Endothelial cell of umbilical vein (primary cell): ENCODE measurements at regions not wholly inside any gene's neighbourhood (a gene's known extent, or its start where the extent isn't known, plus 50 kb on each side); places are given as distances from the start of the nearest gene placed in this dataset.

Source experiments
- BruUV-seq: library from RNA; stranded (reverse); fragments of 400-500 nt; replicated peaks from 2 replicates; lab custom pipeline; 2021; lab: Mats Ljungman, UMichigan
- CTCF ChIA-PET: fragments of 300-600, 350-600 bp; sonication (Branson Sonifier 250); formaldehyde crosslinking; loops from one replicate; lab custom pipeline; 2021; ENCODE audit warnings: antibody characterized with exemption, inconsistent platforms; lab: Charles Lee
- POLR2A ChIA-PET: fragments of 300-600, 350-600 bp; sonication (Branson Sonifier 250); formaldehyde crosslinking; loops from one replicate; lab custom pipeline; 2021; ENCODE audit warnings: antibody characterized with exemption, inconsistent platforms; lab: Charles Lee
- DNase-seq: peaks from one replicate; pipeline ENCODE4 v3.0.0-alpha.2; 2011; ENCODE audit warnings: low read depth, low spot score
- FAIRE-seq: peaks from 2 replicates; lab custom pipeline; 2011; peaks lifted over from hg19 to GRCh38; lab: Jason Lieb, UNC
- H2AFZ ChIP-seq: 2 replicates; pipeline ENCODE4 v1.6.0; 2012; ENCODE audit warnings: low read depth, low read length, control low read depth, inconsistent platforms
- H3K27ac ChIP-seq: 2 replicates; pipeline ENCODE4 v1.5.1; 2011; ENCODE audit warnings: low read depth, mild to moderate bottlenecking, control low read depth, low read length, moderate library complexity; ENCODE audit not compliant: insufficient read depth
- H3K27me3 ChIP-seq, 2 experiments: 2 replicates each; pipeline versions ENCODE4 v1.6.0 to v1.6.1; 2011; ENCODE audit warnings: low read length in 2 of 2, mixed read lengths in 1 of 2; ENCODE audit not compliant: control insufficient read depth in 2 of 2, insufficient read depth in 2 of 2
- H3K36me3 ChIP-seq, 2 experiments: 2 replicates in 1 of 2; 3 replicates in 1 of 2; pipeline ENCODE4 v1.5.1; 2011; ENCODE audit warnings: low read length in 2 of 2, mild to moderate bottlenecking in 1 of 2, moderate library complexity in 1 of 2; ENCODE audit not compliant: control insufficient read depth in 2 of 2, insufficient read depth in 2 of 2; ENCODE audit errors: extremely low read depth in 1 of 2
- H3K4me1 ChIP-seq: 3 replicates; pipeline ENCODE4 v1.5.1; 2011; ENCODE audit warnings: mild to moderate bottlenecking, low read length; ENCODE audit not compliant: control insufficient read depth, insufficient read depth; ENCODE audit errors: extremely low read depth
- H3K4me2 ChIP-seq: 2 replicates; pipeline ENCODE4 v1.6.1; 2011; ENCODE audit warnings: low read length, control low read depth, mixed read lengths; ENCODE audit not compliant: insufficient read depth
- H3K4me3 ChIP-seq, 3 experiments: fragments of 200-600 bp in 1 of 3; sonication (generic), shearing (Covaris generic) in 1 of 3; replicated peaks in 1 of 3; 2 replicates each; pipeline ENCODE4 v1.5.1; 2011 to 2016; ENCODE audit warnings: control low read depth in 3 of 3, low read length in 3 of 3, mild to moderate bottlenecking in 2 of 3, inconsistent platforms in 1 of 3, low read depth in 1 of 3, moderate library complexity in 1 of 3; ENCODE audit not compliant: insufficient read depth in 1 of 3
- H3K79me2 ChIP-seq: 2 replicates; pipeline ENCODE4 v1.6.0; 2012; ENCODE audit warnings: low read length, inconsistent platforms; ENCODE audit not compliant: control insufficient read depth, insufficient read depth
- H3K9ac ChIP-seq: replicated peaks from 2 replicates; pipeline ENCODE3; 2011; ENCODE audit warnings: low read length, control low read depth; ENCODE audit not compliant: insufficient read depth; ENCODE audit errors: extremely low read depth
- H3K9me1 ChIP-seq: replicated peaks from 3 replicates; pipeline ENCODE4 v1.6.0; 2011; ENCODE audit warnings: mild to moderate bottlenecking, low read length; ENCODE audit not compliant: control insufficient read depth, insufficient read depth; ENCODE audit errors: extremely low read depth
- H3K9me3 ChIP-seq: replicated peaks from 2 replicates; pipeline ENCODE4 v1.5.1; 2012; ENCODE audit warnings: low read length, inconsistent platforms; ENCODE audit not compliant: control insufficient read depth, insufficient read depth
- H4K20me1 ChIP-seq: replicated peaks from 2 replicates; pipeline ENCODE3; 2011; ENCODE audit warnings: mild to moderate bottlenecking, low read length; ENCODE audit not compliant: control insufficient read depth, insufficient read depth; ENCODE audit errors: extremely low read depth
- EZH2 ChIP-seq: IDR thresholded peaks from 2 replicates; pipeline ENCODE4 v1.6.1; 2012; ENCODE audit warnings: borderline replicate concordance, low read depth, mild to moderate bottlenecking, moderate library complexity, low read length, inconsistent platforms; ENCODE audit not compliant: severe bottlenecking
- FOS ChIP-seq: IDR thresholded peaks from 2 replicates; pipeline ENCODE4 v1.6.1; 2011; ENCODE audit warnings: mild to moderate bottlenecking, low read length, moderate library complexity, borderline replicate concordance; ENCODE audit not compliant: insufficient read depth
- GATA2 ChIP-seq: IDR thresholded peaks from 2 replicates; pipeline ENCODE4 v1.7.0; 2011; ENCODE audit warnings: low read depth, mild to moderate bottlenecking, moderate library complexity, mixed read lengths, low read length; ENCODE audit not compliant: insufficient read length, insufficient read depth
- JUN ChIP-seq: IDR thresholded peaks from 2 replicates; pipeline ENCODE4 v1.6.1; 2011; ENCODE audit warnings: borderline replicate concordance, low read depth; ENCODE audit not compliant: insufficient read length, insufficient read depth
- MAX ChIP-seq: IDR thresholded peaks from 2 replicates; pipeline ENCODE4 v1.6.1; 2011; ENCODE audit not compliant: insufficient read depth, insufficient read length
- MYC ChIP-seq: IDR thresholded peaks from one replicate; pipeline ENCODE4 v1.6.1; 2011; ENCODE audit warnings: mild to moderate bottlenecking, low read depth, low read length
- POLR2A ChIP-seq: IDR thresholded peaks from 2 replicates; pipeline ENCODE4 v1.6.1; 2012; ENCODE audit warnings: low read depth, mild to moderate bottlenecking, control low read depth, low read length
- POLR2AphosphoS5 ChIP-seq: IDR thresholded peaks from 2 replicates; pipeline ENCODE4 v1.6.1; 2012; ENCODE audit warnings: low read depth, mild to moderate bottlenecking, control low read depth, low read length, moderate library complexity; ENCODE audit not compliant: insufficient read depth
- dilution Hi-C: fragments of 300-500 bp; cut with MboI; formaldehyde crosslinking; loops from one replicate; pipeline ENCODE4 v1.15.0; 2019; ENCODE audit warnings: low sequenced_read_pairs; ENCODE audit not compliant: extremely low pct_ligation_motif_present
- intact Hi-C: fragments of 100-400 bp; cut with micrococcal nuclease; formaldehyde crosslinking; loops from one replicate; pipeline ENCODE4 v1.10.0; 2022
- TF ChIP-seq, protein P1 (sequence below), 2 donors: IDR thresholded peaks; 1 replicate in 1 of 2; 2 replicates in 1 of 2; pipeline ENCODE4 v1.5.1; 2011; ENCODE audit warnings: low read length in 2 of 2, mild to moderate bottlenecking in 2 of 2, moderate library complexity in 2 of 2, control low read depth in 1 of 2, inconsistent platforms in 1 of 2, low read depth in 1 of 2; ENCODE audit not compliant: insufficient read depth in 1 of 2; ENCODE audit errors: extremely low read depth in 1 of 2

DNA sequence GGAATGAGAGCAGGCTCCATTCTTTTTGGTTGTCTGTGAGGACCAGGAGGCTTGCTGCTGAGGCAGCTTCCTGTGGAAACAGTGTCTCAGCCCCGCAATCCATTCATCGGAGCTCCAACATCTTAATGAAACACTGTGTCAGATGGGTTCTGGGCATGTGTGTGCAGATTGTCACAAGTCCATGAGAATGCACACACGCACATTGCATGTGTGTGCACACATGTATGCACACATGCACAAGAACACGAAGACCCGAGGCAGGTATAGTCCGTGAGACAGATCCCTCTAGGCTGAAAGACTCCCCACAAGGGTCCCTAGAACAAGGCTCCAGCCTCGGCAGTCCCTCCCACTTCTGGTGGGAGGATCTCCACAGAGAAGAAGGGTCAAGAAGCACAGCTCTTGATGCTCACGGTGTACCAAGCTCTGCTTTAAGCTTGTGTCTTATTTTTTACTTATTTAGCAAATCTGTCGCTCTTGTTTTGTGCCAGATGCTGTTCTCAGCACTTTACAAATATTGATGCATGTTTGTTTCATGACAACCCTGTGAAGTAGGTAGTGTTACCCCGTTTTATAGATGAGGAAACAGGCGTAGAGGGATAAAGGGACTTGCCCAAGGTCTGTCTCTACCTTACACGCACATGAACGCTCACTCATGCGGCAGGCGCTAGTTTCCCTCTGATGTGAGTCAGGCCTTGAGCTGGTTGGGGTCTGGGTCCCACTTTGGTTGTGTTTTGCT, 213.1 kb downstream of the SEC14L1 start:
- dilution Hi-C loops = no loop called here
- no peaks in the 10 kb centered on the region for H3K9me3 ChIP-seq
- no peak overlapping the region for H3K4me3 ChIP-seq
- H3K9ac ChIP-seq = no peak overlapping the region
- no peaks in the 10 kb centered on the region for H3K36me3 ChIP-seq
- peak; percentile 4 for FAIRE-seq
- DNase-seq = no peak
- H4K20me1 ChIP-seq = no peaks in the 10 kb centered on the region
- POLR2A ChIA-PET = no interaction called here
- peaks cover 2 to 5% of the 10 kb centered on the region in 2 experiments for H3K27me3 ChIP-seq
- BruUV-seq = no TSS peak
- H3K27ac ChIP-seq = no peak overlapping the region
- no peaks in the 10 kb centered on the region for H3K4me1 ChIP-seq
- no peak overlapping the region for H3K4me2 ChIP-seq
- H3K9me1 ChIP-seq = no peaks in the 10 kb centered on the region
- CTCF ChIA-PET = interaction anchor here (0.9 to 1.5 kb wide), 2 partner anchors 8 to 75 kb away, joined by 3 to 6 read pairs; no protein-coding TSS in a partner anchor
- intact Hi-C loops = no loop called here
- H3K79me2 ChIP-seq = no peaks in the 10 kb centered on the region
- H2AFZ ChIP-seq = no peak overlapping the region
- no peak for TF ChIP-seq POLR2A
- TF ChIP-seq, protein P1, sequence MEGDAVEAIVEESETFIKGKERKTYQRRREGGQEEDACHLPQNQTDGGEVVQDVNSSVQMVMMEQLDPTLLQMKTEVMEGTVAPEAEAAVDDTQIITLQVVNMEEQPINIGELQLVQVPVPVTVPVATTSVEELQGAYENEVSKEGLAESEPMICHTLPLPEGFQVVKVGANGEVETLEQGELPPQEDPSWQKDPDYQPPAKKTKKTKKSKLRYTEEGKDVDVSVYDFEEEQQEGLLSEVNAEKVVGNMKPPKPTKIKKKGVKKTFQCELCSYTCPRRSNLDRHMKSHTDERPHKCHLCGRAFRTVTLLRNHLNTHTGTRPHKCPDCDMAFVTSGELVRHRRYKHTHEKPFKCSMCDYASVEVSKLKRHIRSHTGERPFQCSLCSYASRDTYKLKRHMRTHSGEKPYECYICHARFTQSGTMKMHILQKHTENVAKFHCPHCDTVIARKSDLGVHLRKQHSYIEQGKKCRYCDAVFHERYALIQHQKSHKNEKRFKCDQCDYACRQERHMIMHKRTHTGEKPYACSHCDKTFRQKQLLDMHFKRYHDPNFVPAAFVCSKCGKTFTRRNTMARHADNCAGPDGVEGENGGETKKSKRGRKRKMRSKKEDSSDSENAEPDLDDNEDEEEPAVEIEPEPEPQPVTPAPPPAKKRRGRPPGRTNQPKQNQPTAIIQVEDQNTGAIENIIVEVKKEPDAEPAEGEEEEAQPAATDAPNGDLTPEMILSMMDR (IDR thresholded peaks at IDR 0.05; ENCODE audit: extremely low read depth in 1 of 2, insufficient read depth in 1 of 2, low read depth in 1 of 2, low read length in 2 of 2) = no peak
- TF ChIP-seq JUN = no peak
- no peak for TF ChIP-seq EZH2
- no peak for TF ChIP-seq GATA2
- TF ChIP-seq MYC = no peak
- no peak for TF ChIP-seq POLR2AphosphoS5
- TF ChIP-seq FOS = no peak
- no peak for TF ChIP-seq MAX
